Activated naive CD4-positive, alpha-beta T cell treated with anti-CD3 and anti-CD28 coated beads, Interleukin-2, amount 50 U/mL, for 16 hours (primary cell): ENCODE measurements at regions not wholly inside any gene's neighbourhood (a gene's known extent, or its start where the extent isn't known, plus 50 kb on each side); places are given as distances from the start of the nearest gene placed in this dataset.

Experiments used
- DNase-seq: peaks from one replicate; pipeline ENCODE4 v3.0.0-alpha.2; 2020

GRCh38 chr18:37975446-37975845, 409.8 kb upstream of the CELF4 start:
- DNase-seq: no peak

- no peak for DNase-seq
Measured at GRCh38 chr18:37967261-37967660, 401.7 kb upstream of the CELF4 start.

- no peak for DNase-seq
Measured at GRCh38 chr18:37965572-37965970, 400.0 kb upstream of the CELF4 start.

DNA sequence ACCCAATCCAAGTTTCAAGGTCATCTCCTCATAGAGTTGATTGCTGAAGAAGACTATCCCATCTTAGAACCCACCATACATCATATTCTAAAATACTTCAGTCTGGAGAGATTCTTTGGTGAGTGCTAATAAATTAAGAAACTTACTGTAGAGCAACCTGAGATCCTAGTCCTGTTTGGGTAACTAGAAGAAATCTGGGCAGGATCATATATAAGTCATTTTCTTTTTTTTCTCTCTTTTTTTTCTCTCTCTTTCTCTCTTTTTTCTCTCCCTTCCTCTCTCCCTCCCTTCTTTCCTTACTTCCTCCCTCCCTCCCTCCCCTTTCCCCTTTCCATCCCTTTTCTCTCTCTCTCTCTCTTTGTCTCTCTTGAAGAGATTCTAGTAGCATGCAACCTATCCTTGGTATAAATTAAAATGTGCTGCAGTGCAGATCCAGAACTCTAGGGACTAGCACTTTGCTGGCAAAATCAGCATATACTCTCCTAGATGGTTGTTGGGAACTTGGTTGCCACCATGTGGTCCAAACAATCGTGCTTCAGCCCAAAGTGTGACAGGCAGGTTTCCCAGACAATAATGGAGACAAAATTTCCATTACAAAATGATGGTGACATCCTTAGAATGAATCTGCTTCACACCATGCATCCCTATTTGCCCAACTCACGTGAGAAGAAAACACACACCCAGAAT, 399.4 kb upstream of the CELF4 start:
- DNase-seq: no peak

- DNase-seq: no peak
Measured at GRCh38 chr18:37963837-37964236, 398.2 kb upstream of the CELF4 start.

- no peak for DNase-seq
Measured at GRCh38 chr18:37962316-37962966, 396.8 kb upstream of the CELF4 start.

DNA sequence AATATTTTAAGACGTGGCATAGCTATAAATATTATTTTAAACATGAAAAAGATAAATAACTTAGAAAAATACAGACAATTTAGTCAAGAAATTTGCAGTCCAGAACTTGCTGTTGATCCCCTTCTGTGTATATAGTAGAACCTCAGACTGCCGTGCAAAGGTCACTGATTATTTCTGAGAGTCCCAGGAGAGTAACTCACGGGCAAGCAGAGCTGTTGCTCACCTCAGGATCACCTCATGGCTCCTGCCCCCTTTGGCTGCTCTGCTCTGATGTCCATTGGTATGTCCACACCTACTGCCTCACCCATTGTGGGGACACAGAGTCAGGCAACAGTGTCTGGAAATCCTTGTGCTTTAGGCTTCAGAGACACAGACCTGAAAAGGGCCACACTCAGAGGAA, 392.9 kb upstream of the CELF4 start:
- no peak for DNase-seq

DNA sequence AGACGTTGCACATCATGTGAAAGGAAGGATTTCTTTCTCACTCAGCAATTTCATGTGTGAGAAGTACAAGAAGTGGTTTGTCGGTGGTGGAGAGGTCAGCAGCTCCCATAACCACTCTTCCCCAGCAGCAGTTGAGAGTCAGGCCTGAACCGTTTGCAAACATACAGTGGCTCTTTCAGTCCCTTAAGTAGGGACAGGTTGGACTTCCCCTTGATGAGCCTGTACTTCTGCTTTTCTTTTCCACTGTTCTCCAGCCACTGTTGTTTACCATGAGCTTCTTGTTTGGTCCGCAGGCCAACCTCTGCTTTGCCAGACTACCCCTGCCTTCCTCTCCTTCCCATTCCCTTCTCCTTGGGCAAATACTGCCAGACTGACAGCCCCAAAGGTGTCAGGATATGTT, 391.3 kb upstream of the CELF4 start:
- no peak for DNase-seq

DNA sequence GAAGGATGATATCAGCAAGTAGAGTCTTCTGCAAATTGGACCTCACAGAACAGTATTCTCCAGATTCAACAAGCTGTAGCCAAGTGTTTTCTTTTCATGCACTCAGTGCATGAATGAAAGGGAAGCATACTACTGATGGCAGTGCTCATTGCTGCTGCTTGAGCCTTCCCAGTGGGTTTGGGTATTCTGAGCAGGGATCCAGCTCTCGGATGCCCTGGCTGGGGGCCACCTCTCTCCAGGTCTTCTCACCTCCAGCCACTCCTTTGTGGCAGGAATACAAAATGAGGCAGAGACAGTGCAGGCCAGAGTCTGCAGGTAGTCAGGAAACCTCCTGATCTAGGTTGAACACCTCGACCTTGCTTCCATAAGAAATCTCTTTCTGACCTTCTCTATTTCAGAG, 390.4 kb upstream of the CELF4 start:
- no peak for DNase-seq

DNA sequence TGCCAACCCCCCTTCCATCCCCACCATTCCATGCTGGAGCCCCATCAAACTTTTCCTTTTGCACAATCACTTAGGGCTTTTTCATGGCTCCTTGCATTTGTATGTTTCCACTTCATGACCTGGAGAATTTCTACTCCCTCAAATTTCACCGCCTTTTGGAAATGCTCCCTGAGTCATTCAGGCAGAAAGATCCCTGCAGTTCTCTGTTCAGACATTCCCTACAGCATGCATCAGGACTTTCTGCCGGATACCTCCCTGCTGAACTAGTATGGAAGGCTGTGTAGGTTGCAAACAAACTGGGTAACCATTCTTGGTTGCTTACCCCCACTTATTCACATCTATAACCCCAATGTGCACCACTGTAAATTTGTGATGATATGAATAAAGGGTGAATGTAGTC, 389.6 kb upstream of the CELF4 start:
- DNase-seq: no peak

GRCh38 chr18:37953876-37954275, 388.3 kb upstream of the CELF4 start:
- DNase-seq: no peak

- no peak for DNase-seq
Measured at GRCh38 chr18:37948471-37948870, 382.9 kb upstream of the CELF4 start.

- no peak for DNase-seq
Measured at GRCh38 chr18:37946324-37946723, 380.7 kb upstream of the CELF4 start.

DNA sequence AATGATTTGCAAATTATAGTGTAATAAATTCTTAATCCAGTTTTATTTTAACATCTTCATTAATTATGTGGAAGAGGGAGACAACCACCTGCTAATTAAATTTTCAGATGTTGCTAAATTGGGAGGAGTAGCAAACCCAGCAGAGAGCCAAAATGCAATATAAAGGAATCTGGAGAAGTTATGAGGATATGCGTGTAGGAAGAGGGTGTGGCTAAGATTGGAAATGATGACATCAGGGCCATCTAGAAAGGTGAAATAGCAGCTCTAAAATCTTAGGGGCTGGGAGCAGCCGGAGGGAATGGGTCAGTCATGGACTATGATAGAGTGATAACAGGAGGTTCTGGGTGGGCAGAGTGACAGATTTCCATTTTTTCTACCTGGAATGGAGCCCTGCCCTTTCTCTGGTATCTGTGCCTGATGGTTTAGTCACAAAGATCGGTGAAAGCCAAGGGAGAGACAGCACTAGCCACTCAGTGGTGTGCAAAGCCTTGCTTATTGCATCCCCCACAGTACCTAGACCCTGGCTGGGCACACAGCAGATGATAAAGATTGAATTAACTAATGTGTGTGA, 379.2 kb upstream of the CELF4 start:
- DNase-seq: no peak

DNA sequence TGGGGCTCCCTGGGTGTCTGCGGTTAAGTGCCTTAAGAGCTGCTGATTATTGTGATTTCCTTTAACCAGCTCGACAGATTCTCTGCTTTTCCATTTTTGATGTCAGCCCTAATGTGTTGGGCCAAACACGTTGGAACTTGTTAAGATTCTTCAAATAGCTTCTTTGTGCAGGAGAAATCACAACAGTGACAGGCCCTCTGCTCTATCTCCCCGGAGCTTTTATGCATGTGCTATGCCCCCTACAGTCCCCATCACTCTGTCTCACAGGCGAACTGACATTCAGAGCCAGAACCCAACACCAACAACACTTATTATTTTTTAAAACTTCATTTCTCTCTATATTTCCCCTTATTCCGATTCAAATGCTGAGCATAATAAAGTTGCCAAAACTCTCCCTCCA, 371.7 kb upstream of the CELF4 start:
- no peak for DNase-seq

DNA sequence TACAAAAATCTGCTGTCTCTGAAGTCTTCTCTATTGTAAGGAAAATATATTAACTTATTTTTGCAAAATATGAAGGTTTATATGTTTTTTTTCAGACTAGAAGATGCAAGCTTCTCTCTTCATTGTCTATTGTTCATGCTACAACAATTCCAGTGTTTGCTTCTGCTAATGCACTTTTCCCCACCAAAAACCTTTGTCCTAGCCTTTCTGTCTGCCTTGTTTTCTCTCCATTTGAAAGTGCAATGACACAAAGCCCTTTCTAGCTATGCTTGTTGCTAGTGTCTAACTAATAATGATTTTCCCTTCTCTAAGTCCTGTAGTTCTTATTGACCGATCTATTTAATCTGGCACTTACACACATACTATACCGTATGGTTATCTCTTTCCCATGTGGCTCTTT, 369.5 kb upstream of the CELF4 start:
- DNase-seq: no peak

GRCh38 chr18:37930640-37931039, 365.0 kb upstream of the CELF4 start:
- no peak for DNase-seq

- DNase-seq: no peak
Measured at GRCh38 chr18:37922162-37922561, 356.6 kb upstream of the CELF4 start.

DNA sequence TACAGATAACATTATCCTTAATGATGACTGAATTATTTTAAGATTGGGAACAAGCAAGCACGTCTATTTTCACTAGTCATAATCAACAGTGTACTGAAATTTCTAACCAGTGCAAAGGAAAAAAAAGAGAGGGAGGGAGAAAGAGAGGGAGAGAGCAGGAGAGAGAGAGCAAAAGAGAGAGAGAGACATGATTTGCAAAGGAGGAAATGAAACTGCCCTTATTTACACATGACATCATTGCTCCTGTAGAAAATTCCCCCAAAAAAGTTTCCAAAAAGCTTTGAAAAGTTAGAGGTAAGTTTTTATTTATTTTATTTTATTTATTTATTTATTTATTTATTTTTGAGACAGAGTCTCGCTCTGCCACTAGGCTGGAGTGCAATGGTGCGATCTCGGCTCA, 355.3 kb upstream of the CELF4 start:
- no peak for DNase-seq

- no peak for DNase-seq
Measured at GRCh38 chr18:37913051-37913450, 347.5 kb upstream of the CELF4 start.

GRCh38 chr18:37902344-37902743, 336.7 kb upstream of the CELF4 start:
- DNase-seq: no peak

DNA sequence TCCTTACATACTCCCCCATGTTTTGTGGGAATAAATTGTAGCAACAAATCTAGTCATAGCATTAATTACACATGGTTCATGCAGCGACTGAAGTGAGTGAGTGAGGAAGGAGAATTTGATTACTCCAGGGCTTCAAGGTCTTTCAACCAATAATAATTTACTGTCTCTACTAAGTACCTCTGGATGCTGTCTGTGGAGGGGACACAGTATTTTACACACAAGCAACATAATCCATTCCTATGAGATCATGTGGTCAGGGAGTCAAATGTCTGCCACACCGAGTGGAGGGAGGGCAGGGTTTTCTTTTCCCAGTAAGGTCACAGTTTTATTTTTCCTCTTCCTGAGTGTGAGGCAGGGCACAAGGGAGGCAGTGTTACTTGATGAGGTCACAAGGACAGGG, 334.7 kb upstream of the CELF4 start:
- no peak for DNase-seq

GRCh38 chr18:37889963-37890362, 324.4 kb upstream of the CELF4 start:
- no peak for DNase-seq

DNA sequence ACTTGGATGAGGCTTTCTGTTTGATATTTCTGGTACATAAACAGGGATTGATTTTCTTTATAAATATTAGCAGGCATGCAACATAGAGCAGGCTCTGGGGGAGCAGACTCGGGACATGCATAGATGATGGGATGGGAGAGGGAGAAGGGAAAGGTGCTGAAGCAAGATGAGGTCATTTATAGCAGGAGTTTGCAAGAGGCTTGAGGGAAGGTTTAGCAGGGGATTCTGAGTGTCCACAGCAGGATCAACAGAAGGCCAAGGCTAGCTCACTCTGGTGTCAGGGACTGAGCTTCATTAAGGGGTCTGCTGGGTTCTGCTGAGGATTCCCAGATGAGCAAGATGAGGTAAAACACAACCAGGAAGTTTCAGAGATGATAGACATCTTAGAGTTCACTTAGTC, 309.1 kb upstream of the CELF4 start:
- DNase-seq: no peak

GRCh38 chr18:37873416-37873815, 307.8 kb upstream of the CELF4 start:
- no peak for DNase-seq
